MM.1S (cell line): ENCODE measurements at regions not wholly inside any gene's neighbourhood (a gene's known extent, or its start where the extent isn't known, plus 50 kb on each side); places are given as distances from the start of the nearest gene placed in this dataset.

ENCODE experiments used
- DNase-seq: peaks from one replicate; pipeline ENCODE4 v3.0.0-alpha.2; 2015
- H2AFZ ChIP-seq: fragments of 300-600 bp; sonication (generic); 2 replicates; pipeline ENCODE4 v1.6.0; 2016; ENCODE audit warnings: antibody characterized with exemption, low read length
- H3F3A ChIP-seq: fragments of 300-600 bp; sonication (generic); 2 replicates; pipeline ENCODE4 v1.6.1; 2016; ENCODE audit warnings: mild to moderate bottlenecking, antibody characterized with exemption, low read length, moderate library complexity, mixed read lengths; ENCODE audit not compliant: insufficient read depth
- H3K27ac ChIP-seq: fragments of 300-600 bp; sonication (generic); 2 replicates; pipeline ENCODE4 v1.5.1; 2016; ENCODE audit warnings: mild to moderate bottlenecking, low read length
- H3K27me3 ChIP-seq: fragments of 300-600 bp; sonication (generic); replicated peaks from 2 replicates; pipeline ENCODE4 v1.6.0; 2016; ENCODE audit warnings: low read length; ENCODE audit not compliant: insufficient read depth
- H3K36me3 ChIP-seq: fragments of 300-600 bp; sonication (generic); replicated peaks from 2 replicates; pipeline ENCODE4 v1.6.1; 2016; ENCODE audit warnings: mild to moderate bottlenecking, low read length, mixed read lengths; ENCODE audit not compliant: insufficient read depth
- H3K4me1 ChIP-seq: fragments of 300-600 bp; sonication (generic); 2 replicates; pipeline ENCODE4 v1.6.1; 2016; ENCODE audit warnings: low read length, mixed read lengths
- H3K4me2 ChIP-seq: fragments of 300-600 bp; sonication (generic); 2 replicates; pipeline ENCODE4 v1.6.0; 2016; ENCODE audit warnings: low read depth, low read length
- H3K4me3 ChIP-seq: fragments of 300-600 bp; sonication (generic); 2 replicates; pipeline ENCODE4 v1.5.1; 2016; ENCODE audit warnings: low read length, mixed read lengths
- H3K79me2 ChIP-seq: fragments of 300-600 bp; sonication (generic); 2 replicates; pipeline ENCODE4 v1.6.1; 2016; ENCODE audit warnings: mixed run types, low read length, mixed read lengths
- H3K9ac ChIP-seq: fragments of 300-600 bp; sonication (generic); 2 replicates; pipeline ENCODE4 v1.6.1; 2016; ENCODE audit warnings: low read length, mixed read lengths
- H3K9me2 ChIP-seq: fragments of 300-600 bp; sonication (generic); replicated peaks from 2 replicates; pipeline ENCODE4 v1.6.1; 2016; ENCODE audit warnings: mild to moderate bottlenecking, low read length, mixed read lengths; ENCODE audit not compliant: insufficient read depth
- H3K9me3 ChIP-seq: fragments of 300-600 bp; sonication (generic); replicated peaks from 2 replicates; pipeline ENCODE4 v1.6.1; 2016; ENCODE audit warnings: mild to moderate bottlenecking, low read length, mixed read lengths; ENCODE audit not compliant: insufficient read depth
- H4K20me1 ChIP-seq: fragments of 300-600 bp; sonication (generic); 2 replicates; pipeline ENCODE4 v1.6.1; 2016; ENCODE audit warnings: mild to moderate bottlenecking, low read length, moderate library complexity, mixed read lengths; ENCODE audit not compliant: insufficient read depth
- EZH2 ChIP-seq: fragments of 300-600 bp; sonication (generic); optimal IDR thresholded peaks from 2 replicates; pipeline ENCODE3; 2017; ENCODE audit warnings: low read depth, mild to moderate bottlenecking, antibody characterized with exemption, low read length, mixed read lengths
- EZH2phosphoT487 ChIP-seq: fragments of 300-600 bp; sonication (generic); IDR thresholded peaks from 2 replicates; pipeline ENCODE4 v1.6.1; 2018; ENCODE audit warnings: antibody characterized with exemption, low read length
- TF ChIP-seq, protein P1 (sequence below): fragments of 300-600 bp; sonication (generic); IDR thresholded peaks from 2 replicates; pipeline ENCODE4 v1.5.1; 2016; ENCODE audit warnings: antibody characterized with exemption, low read length, mixed read lengths

DNA sequence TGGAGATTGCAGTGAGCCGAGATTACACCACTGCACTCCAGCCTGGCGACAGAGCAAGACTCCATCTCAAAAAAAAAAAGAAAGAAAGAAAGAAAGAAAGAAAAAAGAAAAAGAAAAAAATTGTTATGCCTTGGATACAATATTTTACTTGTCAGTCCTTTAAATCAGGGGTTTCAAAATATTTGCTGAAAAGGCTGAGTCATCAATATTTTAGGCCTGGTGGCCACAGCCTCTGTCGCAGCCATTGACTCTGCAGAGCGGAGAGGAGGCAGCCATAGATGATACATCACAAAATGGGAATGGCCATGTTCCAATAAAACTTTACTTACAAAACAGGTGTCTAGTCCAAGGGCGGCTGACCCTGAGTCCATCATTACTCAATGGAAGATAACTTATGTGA lies 314.8 kb upstream of the SALL3 start:
- no peaks in the 10 kb centered on the region for H3K36me3 ChIP-seq
- H3K4me2 ChIP-seq = no peak overlapping the region

DNA sequence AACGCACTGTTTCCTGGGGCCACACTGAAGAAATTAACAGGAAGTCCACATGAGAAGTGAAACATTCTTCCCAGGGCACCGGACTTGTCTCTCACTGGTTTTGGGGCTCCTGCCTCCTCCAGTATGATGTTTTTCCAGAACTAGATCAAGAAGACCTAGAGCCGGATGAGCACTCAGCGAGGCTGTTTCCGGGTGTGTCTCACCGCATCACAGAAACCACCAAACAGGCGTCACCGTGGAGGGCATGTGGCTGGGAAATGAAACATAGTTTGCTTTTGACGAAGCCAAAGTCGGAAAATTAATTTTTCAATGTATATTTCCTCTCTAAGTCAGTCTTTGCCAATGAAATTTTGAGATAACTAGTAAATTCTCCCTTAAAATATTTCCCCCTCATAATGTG lies 314.0 kb upstream of the SALL3 start:
- Histone ChIP-seq H3K9ac (no peak overlapping the region), H3K4me2 (no peak overlapping the region), H3K79me2 (no peaks in the 10 kb centered on the region), H3K27ac (no peak overlapping the region), H3K27me3 (no peaks in the 10 kb centered on the region), H2AFZ (no peak overlapping the region), H3K36me3 (no peaks in the 10 kb centered on the region), H3K9me3 (no peaks in the 10 kb centered on the region), H3F3A (no peaks in the 10 kb centered on the region), H3K4me3 (no peak overlapping the region), H3K4me1 (no peaks in the 10 kb centered on the region), H4K20me1 (no peaks in the 10 kb centered on the region), H3K9me2 (no peaks in the 10 kb centered on the region)
- DNase-seq = no peak
- TF ChIP-seq, protein P1, sequence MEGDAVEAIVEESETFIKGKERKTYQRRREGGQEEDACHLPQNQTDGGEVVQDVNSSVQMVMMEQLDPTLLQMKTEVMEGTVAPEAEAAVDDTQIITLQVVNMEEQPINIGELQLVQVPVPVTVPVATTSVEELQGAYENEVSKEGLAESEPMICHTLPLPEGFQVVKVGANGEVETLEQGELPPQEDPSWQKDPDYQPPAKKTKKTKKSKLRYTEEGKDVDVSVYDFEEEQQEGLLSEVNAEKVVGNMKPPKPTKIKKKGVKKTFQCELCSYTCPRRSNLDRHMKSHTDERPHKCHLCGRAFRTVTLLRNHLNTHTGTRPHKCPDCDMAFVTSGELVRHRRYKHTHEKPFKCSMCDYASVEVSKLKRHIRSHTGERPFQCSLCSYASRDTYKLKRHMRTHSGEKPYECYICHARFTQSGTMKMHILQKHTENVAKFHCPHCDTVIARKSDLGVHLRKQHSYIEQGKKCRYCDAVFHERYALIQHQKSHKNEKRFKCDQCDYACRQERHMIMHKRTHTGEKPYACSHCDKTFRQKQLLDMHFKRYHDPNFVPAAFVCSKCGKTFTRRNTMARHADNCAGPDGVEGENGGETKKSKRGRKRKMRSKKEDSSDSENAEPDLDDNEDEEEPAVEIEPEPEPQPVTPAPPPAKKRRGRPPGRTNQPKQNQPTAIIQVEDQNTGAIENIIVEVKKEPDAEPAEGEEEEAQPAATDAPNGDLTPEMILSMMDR = no peak
- no peak for TF ChIP-seq EZH2phosphoT487
- no peak for TF ChIP-seq EZH2

More for the DNA sequence above, 314.8 kb upstream of the SALL3 start:
- DNase-seq = no peak
- H3K4me1 ChIP-seq = no peaks in the 10 kb centered on the region
- H2AFZ ChIP-seq = no peak overlapping the region
- no peaks in the 10 kb centered on the region for H3F3A ChIP-seq
- no peaks in the 10 kb centered on the region for H3K27me3 ChIP-seq
- H3K4me3 ChIP-seq = no peak overlapping the region
- H4K20me1 ChIP-seq = no peaks in the 10 kb centered on the region
- no peak overlapping the region for H3K9ac ChIP-seq
- no peaks in the 10 kb centered on the region for H3K9me2 ChIP-seq
- no peaks in the 10 kb centered on the region for H3K9me3 ChIP-seq
- no peak overlapping the region for H3K27ac ChIP-seq
- TF ChIP-seq EZH2phosphoT487 (no peak), EZH2 (no peak)
- TF ChIP-seq, protein P1 = no peak
- no peaks in the 10 kb centered on the region for H3K79me2 ChIP-seq

DNA sequence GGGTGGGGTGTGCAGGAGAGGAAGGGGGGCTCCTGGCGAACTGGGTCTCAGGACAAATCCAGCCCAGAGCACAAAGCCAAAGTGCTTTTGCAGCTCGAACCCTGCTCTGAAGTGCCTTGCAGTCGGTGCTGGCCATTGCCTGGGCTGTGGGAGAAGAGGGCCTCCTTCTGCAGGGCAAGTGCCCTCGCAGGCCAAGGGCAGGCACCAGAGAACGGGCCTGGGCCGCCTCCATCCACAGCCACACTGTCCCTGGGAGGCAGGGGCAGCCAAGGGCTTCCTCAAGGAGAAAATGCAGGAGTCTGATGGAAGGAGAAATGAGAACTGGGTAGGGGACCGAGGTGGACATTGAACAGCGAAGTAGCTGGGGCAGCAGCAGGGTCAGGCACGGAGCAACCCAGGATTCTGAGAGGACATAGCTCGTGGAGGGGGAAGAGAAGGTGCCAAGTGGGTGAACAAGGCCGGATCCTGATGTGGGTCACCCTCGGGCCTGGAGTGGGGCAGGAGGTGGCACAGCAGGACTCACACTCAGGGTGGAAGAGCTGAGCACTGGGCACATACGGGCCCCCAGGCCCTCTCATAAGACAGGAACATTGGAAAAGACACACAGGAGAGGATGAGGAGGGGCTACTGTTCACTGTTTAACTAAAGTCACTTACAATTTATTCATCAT lies 312.8 kb upstream of the SALL3 start:
- no peaks in the 10 kb centered on the region for H4K20me1 ChIP-seq
- H3K9me2 ChIP-seq = no peaks in the 10 kb centered on the region
- H3K27me3 ChIP-seq = no peaks in the 10 kb centered on the region
- H2AFZ ChIP-seq = no peak overlapping the region
- H3F3A ChIP-seq = no peaks in the 10 kb centered on the region
- H3K4me2 ChIP-seq = no peak overlapping the region
- H3K4me3 ChIP-seq = no peak overlapping the region
- H3K79me2 ChIP-seq = no peaks in the 10 kb centered on the region
- H3K36me3 ChIP-seq = no peaks in the 10 kb centered on the region
- TF ChIP-seq, protein P1 = no peak
- TF ChIP-seq EZH2 = no peak
- TF ChIP-seq EZH2phosphoT487 = no peak
- H3K27ac ChIP-seq = no peak overlapping the region
- H3K4me1 ChIP-seq = no peaks in the 10 kb centered on the region
- no peak for DNase-seq
- H3K9me3 ChIP-seq = no peaks in the 10 kb centered on the region
- H3K9ac ChIP-seq = no peak overlapping the region
